Activated CD4-positive, alpha-beta T cell treated with anti-CD3 and anti-CD28 coated beads, Interleukin-2, amount 50 U/mL, for 48 hours (primary cell): ENCODE measurements at regions not wholly inside any gene's neighbourhood (a gene's known extent, or its start where the extent isn't known, plus 50 kb on each side); places are given as distances from the start of the nearest gene placed in this dataset.
"Not testable (repeated sequence)": the region's sequence is repeated elsewhere in the genome, so short reads cannot be mapped to it uniquely, and the experiment has no call there.

ENCODE experiments used
- DNase-seq, 2 experiments: peaks; one replicate each; pipeline ENCODE4 v3.0.0-alpha.2; 2020

DNA sequence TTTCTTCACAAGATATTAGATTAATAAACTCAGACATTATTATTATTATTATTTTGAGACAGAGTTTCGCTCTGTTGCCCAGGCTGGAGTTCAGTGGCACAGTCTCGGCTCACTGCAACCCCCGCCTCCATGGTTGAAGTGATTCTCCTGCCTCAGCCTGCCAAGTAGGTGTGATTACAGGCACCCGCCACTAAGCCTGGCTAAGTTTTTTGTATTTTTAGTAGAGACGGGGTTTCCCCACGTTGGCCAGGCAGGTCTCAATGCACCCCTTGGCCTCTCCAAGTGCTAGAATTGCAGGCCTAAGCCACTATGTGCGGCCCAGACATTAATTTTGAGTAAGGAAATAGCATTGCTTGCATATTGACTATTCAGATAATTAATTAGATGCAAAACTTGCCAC, 554.9 kb upstream of the LRFN5 start:
- no peak for DNase-seq

DNA sequence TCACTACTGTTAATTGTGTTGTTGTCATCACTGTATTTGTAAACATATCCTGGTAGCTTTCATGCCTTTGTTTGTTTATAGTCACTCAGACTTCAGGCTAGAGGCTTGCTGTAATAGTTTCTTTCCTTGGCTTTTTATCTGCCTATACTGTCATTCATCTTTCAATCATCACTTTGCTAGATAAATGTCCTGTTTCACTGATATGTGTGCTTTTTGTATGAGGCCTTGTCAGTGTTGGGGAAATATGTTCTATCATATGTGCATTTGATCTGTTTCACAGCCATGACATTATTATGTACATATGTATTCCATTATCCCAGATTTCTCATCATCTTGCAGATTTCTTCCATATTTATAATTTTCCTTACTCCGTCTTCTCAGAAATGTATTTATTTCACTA, 558.9 kb upstream of the LRFN5 start:
- no peak for DNase-seq

DNA sequence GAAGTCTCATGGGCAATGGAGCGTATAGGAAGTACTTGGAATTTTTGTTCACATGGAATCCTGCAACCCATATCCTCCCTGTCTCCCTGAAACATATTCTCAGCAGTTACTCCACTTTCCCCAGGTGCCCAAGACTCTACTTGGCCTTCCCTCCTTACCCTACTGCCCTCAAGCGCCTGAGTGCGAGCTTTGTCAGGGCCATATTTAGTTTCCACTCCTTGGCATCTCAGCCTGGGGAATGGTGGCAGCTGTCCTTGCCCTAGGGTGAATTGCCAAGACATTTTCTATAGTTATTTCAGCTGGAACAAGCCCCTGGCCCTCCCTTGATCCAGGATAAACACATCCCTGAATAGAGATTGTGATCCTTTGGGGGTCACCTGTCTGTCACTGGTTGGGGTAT, 569.3 kb upstream of the LRFN5 start:
- DNase-seq: no peak

DNA sequence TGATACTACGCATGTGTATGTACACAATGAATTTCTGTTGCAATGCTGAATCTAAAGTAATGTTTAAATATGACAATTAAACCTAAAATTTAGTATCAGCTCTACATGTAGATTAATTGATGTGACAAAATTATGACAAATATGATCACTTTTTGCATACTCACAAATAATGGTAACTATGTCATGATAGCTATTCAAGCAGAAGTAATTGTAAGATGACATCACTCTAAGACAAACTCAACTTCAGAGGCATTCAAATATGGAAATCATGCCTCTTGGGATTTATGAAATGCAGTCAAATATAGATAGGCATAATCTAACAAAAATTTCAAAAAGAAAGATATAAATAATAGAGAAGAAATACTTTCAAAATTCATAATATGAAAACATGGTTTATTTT, 571.7 kb upstream of the LRFN5 start:
- no peak for DNase-seq

DNA sequence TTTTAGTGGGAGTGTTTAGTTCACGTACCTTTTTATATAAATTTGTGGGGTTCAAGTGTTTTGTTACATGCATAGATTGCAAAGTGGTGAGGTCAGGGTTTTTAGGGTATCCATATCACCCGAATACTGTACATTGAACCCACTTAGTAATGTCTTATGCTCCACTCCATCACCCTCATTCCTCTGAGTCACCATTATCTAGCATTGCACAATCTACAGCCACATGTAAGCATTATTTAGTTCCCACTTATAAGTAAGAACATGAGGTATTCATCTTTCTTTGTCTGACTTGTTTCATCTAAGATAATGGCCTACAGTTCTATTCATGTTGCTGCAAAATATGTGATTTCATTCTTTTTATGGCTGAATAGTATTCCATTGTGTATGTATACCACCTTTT, 583.7 kb upstream of the LRFN5 start:
- DNase-seq: no peak

DNA sequence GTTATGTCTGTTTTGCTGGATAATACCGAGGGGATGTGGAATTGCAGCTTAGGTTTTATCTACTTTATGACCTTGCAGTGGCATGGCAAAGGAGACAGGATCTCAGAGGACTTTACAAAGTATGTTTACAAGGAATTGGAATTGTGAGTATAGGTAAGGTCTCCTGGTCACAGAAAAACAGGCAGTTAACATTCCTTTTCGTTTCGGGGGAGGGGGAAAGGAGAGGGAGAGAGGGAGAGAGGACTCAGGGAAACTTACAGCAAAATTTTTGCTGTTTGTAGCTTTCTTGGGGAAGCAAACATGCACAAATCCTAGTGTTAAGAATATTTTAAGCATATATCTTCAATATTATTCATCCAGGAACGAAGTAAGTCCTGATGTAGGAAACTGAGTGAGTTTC, 590.5 kb upstream of the LRFN5 start:
- no peak for DNase-seq

DNA sequence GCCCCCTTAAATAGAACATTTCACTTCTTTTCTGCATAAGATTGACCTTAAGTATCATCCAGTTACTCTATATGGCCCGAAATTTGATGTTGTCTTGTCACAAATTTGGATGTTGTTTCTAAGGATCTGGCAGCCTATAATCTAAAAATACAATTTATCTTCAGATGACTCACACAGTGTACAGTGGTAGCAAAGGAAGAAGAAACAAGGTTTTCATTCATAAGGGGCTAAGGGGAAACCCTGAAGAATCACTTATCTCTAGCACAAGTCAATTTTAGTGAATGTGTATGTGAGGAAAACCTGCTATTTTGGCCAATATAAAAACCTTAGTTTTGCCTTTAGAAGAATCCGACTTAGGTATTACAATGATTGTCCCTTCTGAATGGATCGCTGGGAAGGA, 606.3 kb upstream of the LRFN5 start:
- no peak for DNase-seq

DNA sequence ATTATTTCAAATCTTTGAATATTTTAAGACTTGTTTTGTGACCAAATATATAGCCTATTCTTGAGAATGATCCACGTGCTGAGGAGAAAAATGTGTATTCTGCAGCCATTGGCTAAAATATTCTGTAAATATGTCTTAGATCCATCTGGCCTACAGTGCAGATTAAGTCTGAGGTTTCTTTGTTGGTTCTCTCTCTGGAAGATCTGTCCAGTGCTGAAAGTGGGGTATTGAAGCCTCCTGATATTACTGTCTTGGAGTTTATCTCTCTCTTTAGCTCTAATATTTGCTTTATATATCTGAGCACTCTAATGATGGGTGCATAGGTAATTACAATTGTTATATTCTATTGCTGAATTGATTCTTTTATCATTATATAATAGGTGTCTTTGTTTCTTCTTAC, 617.4 kb upstream of the LRFN5 start:
- DNase-seq: no peak

DNA sequence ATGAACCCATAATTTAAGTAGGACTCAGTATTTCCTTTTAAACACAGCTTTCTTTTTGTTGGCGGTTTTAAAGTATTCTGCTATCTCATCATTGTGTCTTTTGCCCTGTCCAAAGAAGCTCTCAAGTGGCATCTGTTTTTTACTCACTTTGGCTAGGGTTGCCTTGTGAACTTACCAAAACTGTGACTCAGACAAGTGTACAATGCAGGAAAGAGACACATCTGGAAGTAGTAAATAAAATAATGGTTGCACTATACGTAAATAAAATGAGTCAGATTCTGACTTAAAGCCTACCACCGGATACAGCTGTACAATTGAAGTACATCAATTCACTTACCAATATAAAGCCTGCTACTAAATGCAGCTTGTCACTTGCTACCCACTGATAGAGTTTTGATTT, 619.2 kb upstream of the LRFN5 start:
- DNase-seq: no peak

DNA sequence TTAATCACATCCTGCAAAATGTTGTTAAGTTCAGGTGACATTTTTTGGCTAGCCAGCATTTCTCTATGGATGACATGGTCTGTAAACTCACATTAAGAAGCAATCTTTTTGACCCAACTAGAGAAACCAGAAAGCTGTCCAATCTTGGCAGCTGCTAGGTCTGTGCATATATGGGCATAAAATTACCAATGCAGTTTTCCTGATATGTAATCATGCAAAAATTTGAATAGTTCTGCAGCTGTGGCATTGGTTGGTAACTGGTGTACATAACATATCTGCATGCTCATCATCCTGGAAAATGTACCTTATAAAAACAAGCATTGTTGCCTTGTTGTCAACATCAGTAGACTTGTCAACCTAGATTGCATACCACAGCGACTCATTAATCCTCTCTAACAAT, 620.0 kb upstream of the LRFN5 start:
- no peak for DNase-seq

DNA sequence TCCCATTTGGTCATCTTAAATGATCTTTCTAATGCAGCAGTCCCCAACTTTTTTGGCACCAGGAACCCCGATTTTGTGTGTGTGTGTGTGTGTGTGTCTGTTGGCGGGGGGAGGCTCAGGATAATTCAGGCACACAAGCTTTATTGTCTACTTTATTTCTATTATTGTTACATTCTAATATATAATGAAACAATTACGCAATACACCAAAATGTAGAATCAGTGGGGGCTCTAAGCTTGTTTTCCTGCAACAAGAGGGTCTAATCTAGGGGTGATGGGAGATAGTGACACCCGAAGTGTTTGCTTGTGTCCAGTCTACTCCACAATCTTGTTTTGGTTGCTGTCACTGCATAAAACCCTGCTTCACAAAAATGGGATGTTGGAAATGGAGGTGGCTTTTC, 621.1 kb upstream of the LRFN5 start:
- no peak for DNase-seq

DNA sequence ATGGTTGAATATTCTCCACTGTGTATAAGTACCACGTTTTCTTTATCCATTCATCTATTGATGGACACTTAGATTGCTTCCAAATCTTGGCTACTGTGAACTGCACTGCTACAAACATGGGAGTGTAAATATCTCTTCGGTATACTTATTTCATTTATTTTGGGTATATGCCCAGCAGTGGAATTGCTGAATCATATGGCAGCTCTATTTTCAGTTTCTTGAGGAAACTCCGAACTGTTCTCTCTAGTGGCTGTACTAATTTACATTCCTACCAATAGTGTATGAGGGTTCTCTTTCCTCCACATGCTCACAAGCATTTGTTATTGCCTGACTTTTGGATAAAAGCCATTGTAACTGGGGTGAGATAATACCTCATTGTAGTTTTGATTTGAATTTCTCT, 623.1 kb upstream of the LRFN5 start:
- no peak for DNase-seq

DNA sequence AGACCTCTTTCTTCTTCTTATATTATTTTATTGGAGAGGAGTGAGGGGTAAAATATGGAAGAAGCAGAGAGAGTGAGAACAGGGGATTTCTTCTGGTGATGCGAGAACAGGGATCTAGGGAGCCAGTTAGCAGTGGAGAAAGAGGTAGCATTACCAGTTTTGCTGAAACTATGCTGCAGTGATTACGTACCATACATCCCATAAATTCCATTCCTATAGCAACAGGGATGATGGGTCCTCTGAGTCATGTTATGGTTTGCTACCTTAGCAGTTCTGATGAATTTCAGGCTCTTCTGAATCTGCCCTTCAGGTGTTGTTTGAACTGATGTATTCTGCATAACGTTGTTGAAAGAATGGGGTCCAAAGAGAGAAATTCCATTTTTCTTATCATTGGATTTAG, 625.4 kb upstream of the LRFN5 start:
- no peak for DNase-seq

DNA sequence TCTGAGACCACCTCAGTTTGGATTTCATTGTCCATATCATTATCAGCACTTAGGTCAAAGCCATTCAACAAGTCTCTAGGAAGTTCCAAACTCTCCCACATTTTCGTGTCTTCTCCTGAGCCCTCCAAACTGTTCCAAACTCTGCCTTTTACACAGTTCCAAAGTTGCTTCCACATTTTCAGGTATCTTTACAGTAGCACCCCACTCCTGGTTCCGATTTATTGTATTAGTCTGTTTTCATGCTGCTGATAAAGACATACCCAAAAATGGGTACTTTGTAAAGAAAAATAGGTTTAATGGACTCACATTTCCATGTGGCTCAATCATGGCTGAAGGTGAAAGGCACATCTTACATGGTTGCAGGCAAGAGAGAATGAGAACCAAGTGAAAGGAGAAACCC, 646.4 kb upstream of the LRFN5 start:
- not testable (repeated sequence) for DNase-seq

DNA sequence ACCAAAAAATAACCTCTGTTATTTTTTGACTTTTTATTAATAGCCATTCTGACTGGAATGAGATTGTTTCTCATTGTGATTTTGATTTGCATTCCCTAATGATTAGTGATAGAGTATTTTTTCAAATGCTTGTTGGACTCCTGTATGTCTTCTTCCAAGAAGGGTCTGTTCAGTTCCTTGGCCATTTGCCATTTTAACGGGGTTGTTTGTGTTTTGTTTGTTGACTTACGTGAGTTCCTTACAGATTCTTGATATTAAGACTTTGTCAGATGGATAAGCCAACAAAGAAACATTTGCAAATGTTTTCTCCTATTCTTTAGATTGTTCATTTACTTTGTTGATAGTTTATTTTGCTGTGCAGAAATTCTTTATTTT, 651.6 kb upstream of the LRFN5 start:
- no peak for DNase-seq

DNA sequence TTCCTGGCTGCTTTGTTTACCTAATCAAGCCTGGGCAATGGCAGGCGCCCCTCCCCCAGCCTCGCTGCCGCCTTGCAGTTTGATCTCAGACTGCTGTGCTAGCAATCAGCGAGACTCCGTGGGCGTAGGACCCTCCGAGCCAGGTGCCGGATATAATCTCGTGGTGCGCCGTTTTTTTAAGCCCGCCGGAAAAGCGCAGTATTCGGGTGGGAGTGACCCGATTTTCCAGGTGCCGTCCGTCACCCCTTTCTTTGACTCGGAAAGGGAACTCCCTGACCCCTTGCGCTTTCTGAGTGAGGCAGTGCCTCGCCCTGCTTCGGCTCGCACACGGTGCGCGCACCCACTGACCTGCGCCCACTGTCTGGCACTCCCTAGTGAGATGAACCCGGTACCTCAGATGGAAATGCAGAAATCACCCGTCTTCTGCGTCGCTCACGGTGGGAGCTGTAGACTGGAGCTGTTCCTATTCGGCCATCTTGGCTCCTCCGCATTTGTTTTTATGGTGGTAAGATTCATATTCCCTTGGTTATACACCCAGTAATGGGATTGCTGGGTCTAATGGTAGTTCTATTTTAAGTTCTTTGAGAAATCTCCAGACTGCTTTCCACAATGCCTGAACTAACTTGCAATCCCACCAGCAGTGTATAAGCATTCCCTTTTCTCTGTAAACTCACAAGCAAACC, 652.1 kb upstream of the LRFN5 start:
- not testable (repeated sequence) for DNase-seq

DNA sequence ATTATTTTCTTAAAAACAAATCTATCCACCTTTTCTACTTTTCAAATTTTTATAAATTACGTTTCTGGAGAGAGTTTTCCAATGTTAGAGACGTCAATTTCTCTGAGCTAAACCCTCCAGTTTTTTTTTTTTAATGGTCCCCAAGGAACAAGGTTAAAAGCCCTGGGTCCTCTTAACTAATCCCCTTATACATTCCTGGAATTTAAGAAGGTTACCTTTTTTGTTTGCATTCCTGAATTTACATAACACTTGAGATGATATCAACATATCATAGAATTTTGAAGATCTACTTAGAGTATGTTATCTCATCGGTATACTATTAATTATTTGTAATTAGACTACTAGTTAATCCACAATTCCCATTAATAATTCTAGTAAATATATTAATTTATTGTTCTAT, 662.2 kb upstream of the LRFN5 start:
- no peak for DNase-seq

DNA sequence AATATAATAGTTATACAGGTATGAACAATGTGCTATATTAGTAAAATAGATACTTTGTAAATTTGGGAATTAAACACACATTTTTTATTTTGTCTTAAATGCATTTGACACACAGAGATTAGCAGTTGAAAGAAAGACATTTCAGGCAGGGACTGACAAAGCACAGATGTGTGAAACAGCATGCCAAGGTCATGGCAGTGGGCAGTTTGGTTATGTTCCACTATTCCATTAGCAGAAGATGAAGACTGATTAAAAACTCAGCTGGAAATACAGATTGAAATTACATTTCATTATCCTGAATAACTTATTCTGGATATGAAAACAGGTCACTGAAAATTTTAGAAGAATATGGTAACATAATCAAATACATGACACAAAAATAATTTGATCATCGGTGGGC, 669.8 kb upstream of the LRFN5 start:
- DNase-seq: no peak

DNA sequence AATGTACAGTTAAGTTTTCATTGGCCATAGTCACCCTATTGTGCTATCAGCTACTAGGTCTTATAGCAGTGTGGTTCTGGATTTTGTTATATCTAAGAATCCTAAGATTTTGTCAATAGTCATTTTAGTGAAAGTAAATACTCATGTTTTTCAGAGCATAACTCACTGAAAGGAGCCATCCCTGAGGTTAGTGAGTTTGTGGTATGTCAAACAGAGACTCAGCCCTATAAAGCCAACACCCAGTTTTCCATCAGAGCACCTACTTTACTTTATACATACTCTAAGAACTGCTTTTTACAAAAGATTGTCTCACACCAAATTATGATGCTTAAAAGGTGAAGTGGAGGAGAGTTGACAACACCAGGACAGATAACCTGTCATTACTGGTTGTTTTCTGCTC, 686.3 kb upstream of the LRFN5 start:
- no peak for DNase-seq

DNA sequence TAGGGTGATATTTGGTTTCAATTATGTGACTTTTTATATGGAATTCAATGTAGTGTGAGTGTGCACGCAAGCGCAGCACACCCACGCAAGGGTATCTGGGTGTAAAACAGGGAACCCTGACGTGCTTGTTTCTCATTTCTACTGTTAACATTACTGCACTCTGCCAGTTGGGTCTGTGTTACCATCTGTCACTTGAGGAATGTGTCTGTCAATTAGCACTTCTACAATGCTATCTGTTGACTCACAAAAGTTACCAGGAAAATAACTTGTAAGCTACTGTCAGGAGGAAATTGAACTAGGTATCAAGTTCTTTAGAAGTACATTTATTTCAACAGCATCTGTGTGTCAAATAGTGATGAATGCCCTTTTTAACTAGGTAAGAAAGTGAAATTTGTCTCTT, 695.5 kb upstream of the LRFN5 start:
- no peak for DNase-seq

DNA sequence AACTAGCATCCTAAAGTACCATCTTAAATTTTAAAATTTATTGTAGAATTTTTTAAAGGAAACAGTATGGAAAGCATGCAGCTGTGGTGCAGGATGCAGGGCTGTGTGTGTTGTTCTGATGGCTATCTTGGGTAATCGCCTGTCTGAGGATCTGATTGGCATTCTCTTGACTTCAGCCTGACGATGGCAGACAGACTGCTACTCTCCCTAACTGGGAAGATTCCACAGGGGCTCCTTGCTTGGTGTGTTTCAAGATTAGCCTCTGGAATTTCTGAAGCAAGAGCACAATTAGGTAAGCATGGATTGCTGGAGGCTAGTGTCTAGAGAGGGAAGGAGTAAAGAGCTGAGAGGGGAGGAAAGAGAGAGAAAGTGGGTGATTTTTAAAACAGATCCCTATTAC, 696.8 kb upstream of the LRFN5 start:
- no peak for DNase-seq

DNA sequence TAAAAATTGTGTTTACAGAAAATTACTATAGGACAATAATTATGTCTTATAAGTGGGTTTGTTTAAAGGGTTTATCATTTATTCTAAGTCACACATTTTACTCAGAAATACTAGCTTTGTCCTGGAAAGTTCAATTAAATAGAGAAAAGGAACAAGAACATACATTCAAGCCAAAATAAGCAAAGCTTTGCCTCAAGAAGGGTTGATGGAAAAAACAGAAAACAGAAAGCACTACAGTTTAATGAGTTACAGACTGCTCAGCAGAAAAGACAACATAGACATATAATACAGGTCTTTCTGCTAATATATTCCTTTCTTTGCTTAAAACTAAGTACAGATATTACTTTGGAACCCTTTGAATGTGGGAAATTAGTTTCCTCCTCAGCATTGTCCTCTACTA, 703.0 kb upstream of the LRFN5 start:
- DNase-seq: no peak

DNA sequence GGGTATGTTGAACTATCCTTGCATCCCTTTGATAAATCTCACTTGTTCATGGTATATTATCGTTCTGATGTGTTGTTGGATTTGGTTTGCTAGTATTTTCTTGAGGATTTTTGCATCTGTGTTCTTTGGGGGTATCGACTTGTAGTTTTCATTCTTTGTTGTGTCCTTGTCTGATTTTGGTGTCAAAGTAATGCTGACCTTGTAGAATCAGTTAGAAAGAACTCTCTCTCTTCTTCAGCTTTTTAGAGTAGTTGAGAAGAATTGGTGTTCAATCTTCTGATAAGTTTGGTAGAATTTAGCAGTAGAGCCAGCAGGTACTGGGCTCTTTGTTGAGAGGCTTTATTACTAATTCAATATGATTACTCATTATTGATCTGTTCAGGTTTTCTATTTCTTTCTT, 707.2 kb upstream of the LRFN5 start:
- no peak for DNase-seq

DNA sequence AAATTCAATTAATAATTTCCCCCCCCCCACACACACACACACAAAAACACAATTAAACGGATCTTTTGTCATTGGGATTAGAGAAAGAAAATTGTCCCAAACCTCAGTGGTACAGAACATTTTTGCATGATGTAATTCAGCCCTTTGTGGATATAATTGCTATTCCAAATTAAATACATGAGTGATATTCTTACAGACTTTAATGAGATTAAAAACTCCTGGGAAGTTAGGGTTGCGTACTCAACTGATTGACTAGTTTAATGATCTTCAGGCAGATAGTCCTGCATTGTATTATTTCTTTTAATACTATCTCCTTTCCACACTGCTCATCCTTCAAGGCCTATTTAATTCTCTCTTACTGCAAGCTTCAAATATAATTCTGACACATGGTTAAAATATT, 711.8 kb upstream of the LRFN5 start:
- DNase-seq: no peak

DNA sequence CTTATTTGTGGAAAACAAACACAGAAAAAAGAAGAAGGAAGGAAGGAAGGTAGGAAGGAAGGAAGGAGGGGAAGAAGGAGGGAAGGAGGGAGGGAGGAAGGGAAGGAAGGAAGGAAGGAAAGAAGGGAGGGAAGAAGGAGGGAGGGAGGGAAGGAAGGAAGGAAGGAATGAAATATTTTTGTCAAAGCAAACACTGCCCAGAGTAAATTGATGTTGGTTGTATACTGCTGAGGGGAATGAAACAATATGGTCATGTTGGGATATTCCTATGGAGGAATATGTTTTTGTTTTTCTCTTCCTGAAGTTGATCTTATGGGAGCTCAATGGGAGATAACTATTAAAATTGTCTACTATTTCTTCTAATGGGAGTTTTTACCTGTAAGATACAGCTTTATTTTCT, 717.5 kb upstream of the LRFN5 start:
- DNase-seq: no peak

DNA sequence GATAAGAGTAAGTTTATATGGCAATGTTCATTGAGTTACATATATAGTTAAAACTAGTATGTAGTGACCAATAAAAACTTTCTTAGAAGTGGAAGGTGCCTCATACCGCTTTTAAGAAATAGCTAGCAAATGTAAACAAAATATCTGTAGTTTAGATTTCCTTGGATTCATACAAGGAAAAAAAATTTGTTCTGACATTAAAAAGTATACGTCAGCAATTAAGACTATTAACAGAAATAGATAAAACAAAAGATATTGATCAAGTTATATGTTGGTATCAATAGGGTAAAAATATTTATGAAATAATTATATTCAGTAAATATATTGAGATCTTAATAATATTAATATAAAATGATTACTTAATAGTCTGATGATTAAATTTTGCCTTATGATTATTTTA, 718.8 kb upstream of the LRFN5 start:
- DNase-seq: no peak
